Posterior cingulate gyrus (tissue), 11 donors: ENCODE measurements at regions not wholly inside any gene's neighbourhood (a gene's known extent, or its start where the extent isn't known, plus 50 kb on each side); places are given as distances from the start of the nearest gene placed in this dataset.

Experiments used
- DNase-seq, 10 donors: peaks; one replicate each; pipeline versions ENCODE4 v3.0.0 to v3.0.0-alpha.2; 2020 to 2021; ENCODE audit warnings: mixed read lengths in 3 of 10
- intact Hi-C: fragments of 100-400 bp; cut with DNase I; formaldehyde crosslinking; loops from one replicate; pipeline ENCODE4 v1.15.1; 2023

DNA sequence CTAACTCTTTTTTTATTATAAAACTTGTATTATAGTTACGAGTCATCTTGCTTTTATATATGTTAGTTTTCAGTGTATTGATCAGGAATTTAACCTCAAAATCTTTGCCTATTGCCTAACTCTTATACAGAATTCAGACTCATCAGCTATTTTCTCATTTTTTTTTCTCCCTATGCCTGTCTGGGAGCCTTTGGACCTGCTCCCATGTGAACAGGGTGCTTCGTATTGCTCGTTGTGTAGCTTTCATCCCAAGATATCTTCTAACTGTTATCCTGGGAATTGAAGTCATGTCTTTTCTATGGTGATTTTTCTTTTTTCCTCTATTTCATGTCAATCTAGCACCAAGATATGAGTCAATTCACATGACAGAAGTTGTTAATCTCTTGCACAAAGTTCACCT lies 814.0 kb downstream of the SLC4A3 start:
- DNase-seq = no peak
- intact Hi-C loops = no loop called here

DNA sequence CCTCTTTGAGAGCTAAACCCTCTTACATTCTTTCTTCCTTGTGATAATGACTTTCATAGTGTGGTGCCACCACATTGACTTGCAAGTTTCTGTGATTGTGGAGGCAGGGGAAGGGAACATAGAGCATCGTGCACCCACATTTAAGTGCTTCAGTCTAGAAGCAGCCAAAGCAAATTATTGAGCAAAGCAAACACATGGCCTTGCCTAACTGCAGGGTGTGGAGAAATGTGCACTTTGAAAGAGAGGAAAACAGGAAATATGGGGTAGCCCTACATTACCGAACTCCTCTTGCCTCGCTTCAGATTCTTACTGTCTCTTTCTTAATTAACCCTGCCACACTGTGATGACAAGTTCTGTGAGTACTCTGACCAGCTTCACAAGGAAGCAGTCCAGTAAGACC lies 814.6 kb downstream of the SLC4A3 start:
- intact Hi-C loops = no loop called here
- DNase-seq = no peak

DNA sequence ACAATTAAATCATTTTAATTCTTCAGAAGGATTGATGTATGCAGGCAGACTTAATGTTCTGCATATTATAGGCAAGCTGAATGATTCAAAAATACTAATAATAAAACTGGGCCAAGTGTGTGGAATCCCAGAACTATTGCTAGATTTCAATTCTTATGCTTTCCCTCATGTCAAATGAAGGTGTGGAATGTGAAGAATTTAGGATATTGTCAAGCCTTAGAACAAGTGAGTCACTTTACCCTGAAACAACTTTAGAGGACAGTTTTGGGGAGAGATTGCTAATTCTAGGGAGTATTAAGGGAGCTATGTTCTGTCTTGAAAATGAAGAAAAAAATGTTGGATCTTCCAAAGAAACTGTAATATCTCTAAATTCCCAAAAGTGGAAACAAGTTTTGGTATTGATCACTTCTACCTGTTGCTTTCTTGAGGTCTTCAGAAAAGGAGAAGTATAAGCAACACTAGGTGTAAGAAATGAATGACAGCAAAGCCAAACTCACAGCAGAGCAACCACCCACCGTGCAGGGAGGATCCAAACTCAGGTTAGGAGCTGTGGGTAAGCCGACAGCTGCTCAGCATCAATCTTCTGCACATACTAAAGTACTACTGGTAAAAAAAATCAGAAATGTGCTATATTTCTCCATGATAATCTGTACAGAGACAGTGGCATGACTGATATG lies 818.1 kb downstream of the SLC4A3 start:
- intact Hi-C loops = no loop called here
- DNase-seq = no peak

DNA sequence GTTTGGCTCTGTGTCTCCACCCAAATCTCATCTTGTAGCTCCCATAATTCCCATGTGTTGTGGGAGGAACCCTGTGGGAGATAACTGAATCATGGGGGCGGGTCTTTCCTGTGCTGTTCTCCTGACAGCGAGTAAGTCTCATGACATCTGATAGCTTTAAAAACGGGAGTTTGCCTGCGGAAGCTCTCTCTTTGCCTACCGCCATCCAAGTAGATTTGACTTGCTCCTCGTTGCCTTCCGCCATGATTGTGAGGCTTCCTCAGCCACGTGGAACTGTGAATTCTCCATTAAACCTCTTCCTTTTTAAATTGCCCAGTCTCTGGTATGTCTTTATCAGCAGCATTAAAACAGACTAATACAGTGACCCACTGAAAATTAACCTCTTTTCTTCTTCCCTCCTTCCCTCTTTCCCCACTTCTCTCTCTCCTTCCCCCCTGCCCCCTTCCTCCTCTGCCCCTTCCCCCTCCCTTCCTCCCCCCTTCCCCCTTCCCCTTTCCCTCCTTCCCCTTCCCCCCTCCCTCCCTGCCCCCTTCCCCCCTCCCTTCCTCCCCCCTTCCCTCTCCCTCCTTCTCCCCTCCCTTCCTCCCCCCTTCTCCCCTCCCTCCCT lies 818.8 kb downstream of the SLC4A3 start:
- no peak for DNase-seq
- intact Hi-C loops = no loop called here

DNA sequence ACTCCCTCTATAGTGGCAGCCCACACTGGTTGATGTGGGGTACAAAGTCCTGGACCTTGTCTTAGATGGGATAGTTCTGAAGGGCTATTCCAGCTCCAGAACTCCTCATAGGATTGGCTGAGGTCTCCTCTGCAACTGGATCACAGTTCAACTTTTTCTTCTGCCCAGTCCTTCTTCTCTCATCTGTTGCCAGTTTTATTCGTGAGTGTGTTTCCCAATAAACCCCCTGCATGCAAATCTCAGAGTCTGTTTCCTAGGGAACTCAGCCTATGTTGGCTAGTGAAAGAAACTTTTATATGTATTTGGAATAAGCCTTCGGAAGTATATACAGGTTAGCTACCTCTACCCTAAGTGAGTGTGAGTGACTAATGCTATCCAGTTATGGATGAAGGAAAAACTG lies 823.4 kb downstream of the SLC4A3 start:
- intact Hi-C loops = no loop called here
- DNase-seq = no peak

DNA sequence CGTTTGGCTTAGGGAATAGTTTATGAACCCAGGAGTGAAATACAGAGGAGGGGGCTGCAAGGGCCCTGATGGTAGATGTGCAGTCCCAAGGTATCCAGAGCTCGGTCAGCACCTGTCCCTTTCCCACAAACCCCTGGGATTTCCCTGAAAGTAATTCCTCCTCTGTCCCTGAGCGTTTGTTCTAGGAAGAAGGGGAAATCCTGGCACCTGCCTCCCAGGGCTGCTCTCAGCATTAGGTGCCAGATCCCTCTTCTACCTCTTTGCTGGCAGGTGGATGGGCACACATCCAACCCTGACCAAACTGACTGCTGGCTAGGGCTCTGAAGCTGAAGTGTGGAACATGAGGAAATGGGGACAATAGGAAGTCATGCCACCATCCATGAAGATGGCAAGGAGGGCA lies 824.0 kb downstream of the SLC4A3 start:
- intact Hi-C loops = no loop called here

DNA sequence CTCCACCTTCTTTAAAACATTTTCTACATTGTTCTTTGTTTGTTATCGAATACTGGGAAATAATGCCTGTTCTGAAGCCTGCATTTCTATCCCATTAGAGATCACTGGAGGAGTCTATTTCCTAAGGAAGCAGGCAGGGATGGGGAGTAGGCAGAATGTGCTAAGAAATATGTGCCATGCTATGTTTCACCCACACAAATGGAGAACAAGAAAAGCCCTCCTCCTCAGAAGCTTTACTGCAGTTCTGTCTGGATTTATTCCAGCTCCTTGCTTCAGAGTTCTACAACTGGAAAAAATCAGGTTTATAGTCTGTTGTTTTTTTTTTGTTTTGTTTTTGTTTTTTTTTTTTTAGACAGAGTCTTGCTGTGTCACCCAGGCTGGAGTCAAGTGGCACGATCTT lies 825.1 kb downstream of the SLC4A3 start:
- no peak for DNase-seq
- intact Hi-C loops = no loop called here

More for the DNA sequence above, 824.0 kb downstream of the SLC4A3 start:
- DNase-seq = no peak

DNA sequence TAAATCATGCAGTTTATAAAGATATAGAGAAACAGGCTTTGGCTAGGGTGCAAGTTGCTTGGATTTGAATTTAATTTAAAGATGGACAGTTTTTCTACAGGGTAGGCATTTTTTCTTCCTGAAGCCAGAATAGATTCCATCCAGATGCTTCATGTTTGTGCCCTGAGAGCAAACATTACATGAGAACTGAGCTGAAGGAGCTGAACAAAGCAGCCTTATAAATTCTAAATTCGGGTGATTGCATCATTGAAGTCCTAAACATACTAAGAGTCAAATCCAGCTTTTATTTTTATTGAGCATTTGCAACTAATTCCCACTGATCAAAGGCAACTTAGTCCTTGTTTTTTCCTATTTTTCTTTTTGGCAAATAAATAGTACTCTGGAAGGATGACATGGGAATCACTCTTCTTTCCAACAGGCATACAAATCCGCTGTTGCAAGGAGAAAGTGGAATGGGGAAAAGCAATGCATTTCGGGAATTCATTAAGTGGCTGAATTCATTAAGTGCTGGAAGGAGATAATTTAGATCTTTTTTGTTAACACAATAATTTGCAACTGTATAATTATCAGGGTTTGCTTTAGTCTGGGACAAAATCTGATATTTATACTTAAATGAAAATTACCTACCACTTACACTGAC lies 828.0 kb downstream of the SLC4A3 start:
- DNase-seq = no peak
- intact Hi-C loops = no loop called here

DNA sequence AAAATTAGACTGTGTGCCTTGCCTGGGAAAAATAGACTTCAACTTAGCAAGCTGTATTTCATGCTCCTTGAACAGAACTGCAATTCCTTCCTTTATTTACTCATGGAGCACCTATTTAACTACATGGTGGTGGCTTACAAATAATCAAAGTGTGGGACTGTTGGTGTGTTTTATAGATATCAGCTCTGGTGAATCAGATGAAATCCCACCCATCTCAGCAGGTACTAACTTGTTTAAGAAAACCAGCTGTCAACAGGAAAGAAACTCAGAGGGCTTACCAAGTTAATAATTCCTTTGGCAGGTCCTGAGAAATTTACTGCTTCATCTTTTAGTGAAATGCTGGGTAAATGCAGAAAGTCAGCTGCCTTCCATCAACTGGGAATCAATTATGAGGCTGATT lies 830.6 kb downstream of the SLC4A3 start:
- no peak for DNase-seq
- intact Hi-C loops = no loop called here

DNA sequence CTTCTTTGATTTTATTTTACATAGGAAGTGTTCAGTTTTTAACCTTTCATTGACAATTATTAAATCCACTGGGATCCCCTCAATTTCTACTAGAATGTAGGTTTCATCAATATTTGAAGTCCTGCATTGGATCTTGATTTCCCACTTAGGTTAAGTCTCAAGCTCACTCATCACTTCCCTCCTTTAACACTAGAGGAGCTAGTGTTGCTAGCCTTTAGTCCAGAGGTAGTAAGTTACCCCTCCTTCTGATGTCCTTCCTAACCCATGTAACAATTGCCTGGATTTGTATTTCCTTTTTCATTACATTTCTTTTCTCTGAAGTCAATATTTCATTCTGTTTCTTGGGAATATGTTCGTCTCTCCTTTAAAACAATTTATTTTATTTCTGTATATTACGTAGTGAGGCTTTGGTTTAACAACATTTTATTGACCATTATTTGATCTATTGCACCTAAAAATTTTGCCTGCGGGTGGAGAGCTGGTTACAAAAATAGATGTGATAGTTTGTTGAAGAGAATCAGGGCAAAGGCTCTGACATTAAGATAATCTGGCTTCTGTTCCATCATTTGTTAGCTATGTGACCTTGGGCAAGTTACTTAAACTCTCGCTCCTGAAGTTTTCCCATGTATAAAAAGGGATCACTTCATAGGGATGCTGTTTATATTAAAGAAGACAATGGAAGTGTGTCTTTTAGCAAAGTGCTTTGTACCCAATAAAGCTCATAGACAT lies 833.0 kb downstream of the SLC4A3 start:
- intact Hi-C loops = no loop called here

DNA sequence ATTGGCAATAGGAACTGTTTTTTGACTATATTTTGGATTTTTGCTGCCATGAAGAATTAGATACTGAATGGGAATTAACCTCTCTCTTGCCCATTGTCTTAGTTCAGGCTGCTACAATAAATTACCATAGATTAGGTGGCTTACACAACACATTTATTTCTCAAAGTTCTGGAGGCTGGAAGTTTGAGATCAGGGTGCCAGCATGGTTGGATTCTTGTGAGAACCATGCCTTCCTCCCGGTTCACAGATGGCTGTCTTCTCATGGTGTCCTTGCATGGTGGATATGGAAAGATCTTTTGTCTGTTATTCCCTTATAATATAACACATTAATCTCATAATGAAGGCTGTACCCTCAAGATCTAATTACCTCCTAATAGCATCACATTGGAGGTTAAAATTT lies 836.4 kb downstream of the SLC4A3 start:
- no peak for DNase-seq
- intact Hi-C loops = no loop called here

More for the DNA sequence above, 833.0 kb downstream of the SLC4A3 start:
- no peak for DNase-seq

DNA sequence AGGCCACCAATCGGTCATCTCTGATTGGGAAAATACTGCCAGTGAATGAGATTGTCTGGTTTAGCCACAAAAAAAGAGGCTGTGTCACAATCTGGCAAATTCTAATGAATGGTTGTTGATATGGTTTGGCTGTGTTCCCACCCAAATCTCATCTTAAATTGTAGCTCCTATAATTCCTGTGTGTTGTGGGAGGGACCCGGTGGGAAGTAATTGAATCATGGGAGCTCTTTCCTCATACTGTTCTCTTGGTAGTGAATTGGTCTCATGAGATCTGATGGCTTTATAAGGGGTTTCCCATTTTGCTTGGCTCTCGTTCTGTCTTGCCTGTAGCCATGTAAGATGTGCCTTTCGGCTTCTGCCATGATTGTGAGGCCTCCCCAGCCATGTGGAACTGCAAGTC lies 838.3 kb downstream of the SLC4A3 start:
- DNase-seq = no peak
- intact Hi-C loops = no loop called here

DNA sequence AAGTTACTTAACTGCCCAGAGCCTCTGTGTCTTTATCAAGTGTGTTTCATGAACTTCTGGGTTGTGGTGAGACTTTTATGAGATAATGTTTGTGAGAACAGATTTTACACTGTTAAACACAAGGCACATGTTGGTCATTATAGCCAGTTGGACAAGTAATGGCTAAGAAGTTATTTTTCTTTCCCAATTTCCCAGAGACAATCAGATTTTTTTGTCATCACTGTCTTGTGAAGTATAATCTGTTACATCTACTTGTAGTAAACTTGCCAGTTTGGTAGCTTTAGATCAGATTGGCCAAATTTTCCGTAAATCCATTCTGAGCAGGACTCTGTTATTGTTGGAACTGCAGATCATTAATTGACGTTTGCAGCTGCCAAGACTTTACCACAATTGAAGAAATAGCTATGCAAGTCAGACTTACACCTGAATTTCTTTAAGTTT lies 838.8 kb downstream of the SLC4A3 start:
- no peak for DNase-seq
- intact Hi-C loops = no loop called here

DNA sequence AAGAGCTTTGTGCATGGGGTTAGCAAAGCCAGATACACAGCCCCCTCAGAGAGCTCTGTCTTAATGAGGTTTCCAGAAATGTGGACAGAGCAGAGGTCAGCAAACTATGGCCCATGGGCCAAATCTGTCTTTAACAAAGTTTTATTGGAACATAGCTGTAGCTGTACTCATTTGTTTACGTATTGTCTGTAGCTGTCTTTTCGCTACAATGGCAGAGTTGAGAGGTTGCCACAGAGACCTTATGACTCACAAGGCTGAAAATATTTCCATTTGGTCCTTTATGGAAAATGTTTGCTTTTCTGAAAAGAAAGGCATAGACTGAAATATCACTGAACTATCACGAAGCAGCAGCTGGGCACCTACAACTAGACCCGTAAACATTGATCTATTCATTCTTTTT lies 841.8 kb downstream of the SLC4A3 start:
- intact Hi-C loops = no loop called here
- DNase-seq = no peak

DNA sequence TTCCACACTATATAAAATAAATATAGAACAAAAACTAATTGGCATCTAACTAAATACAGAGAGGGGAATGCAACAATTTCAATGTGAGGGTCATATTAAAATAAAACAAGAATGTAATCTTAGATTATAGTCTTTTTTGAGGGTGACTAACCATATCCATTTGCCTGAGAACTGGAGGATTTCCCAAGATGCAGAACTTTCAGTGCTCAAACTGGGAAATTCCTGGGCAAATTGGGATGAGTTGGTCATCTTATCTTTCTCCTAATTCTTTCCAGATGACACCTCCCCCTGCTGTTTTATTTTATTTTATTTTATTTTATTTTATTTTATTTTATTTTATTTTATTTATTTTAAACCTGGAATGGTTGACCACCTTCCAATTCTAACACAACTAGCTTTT lies 846.2 kb downstream of the SLC4A3 start:
- intact Hi-C loops = no loop called here
- DNase-seq = no peak

DNA sequence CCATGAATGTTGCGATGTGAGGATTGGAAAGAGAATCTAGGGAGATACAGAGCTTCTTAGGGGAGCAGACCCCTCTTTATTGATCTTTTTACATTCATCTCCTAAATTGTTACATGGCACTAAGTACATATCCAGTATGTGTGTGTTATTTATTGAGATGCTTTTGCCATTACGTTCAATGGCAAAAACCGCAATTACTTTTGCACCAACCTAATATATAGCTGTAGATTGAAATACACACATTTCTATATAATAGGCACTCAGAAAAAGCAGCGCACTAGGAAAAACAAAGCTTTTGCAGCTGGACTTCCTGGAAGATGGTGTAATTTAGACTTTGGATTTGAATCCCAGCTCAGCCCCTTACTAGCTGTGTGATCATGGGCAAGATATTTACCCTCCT lies 849.4 kb downstream of the SLC4A3 start:
- no peak for DNase-seq
- intact Hi-C loops = no loop called here

DNA sequence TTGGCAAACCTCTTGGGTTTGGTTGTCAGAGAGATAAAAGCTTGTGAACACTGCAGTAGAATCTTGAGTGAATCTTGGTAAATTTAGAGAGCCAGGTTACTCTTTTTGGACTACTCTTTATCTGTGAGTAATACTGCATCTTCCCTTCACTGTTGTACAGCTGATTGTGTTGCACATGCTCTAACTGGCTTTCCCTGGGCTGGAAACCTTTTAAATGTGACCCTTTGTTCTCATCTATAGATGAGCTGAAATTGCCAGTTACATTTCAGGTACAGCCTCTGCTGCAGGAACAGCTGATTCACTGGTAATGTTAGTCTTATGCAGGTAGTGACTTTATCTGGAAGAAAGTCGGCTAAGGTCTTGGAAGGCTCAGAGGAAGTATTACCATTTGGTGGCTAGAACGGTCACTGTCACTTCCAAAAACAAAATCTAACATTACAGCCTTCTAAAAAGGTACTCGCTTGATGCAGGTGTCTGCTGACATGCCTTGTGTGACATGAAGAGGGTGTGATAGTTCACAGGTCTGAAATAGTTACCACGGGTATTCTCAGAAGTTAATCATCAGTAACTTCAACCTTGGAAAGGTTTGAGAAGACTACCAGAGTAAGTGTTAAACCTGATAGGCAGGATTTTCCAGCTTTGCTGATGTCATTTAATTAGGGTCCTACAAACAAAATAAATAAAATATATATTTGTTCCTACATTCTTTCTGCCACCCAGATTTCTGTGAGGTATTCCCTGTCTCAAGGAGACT lies 851.1 kb downstream of the SLC4A3 start:
- intact Hi-C loops = no loop called here
- no peak for DNase-seq

DNA sequence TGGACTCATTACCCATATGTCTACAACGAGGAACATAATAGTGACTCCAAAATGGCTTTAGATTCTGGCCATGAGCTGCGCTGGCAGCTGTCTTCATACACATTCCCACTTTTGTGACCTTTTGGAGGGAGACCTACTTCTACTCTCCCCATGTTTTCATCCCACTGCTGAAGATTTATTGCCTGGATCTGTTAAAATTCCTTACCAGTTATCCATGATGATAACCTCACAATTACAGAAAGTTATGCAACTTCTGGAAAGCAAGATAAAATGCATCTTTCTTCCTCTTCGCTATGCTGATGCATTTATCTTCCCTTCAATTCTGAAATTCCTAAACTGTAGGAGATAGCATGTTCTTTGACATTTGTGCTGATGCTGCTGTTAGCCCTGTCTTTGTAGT lies 855.3 kb downstream of the SLC4A3 start:
- intact Hi-C loops = no loop called here
- DNase-seq = no peak

DNA sequence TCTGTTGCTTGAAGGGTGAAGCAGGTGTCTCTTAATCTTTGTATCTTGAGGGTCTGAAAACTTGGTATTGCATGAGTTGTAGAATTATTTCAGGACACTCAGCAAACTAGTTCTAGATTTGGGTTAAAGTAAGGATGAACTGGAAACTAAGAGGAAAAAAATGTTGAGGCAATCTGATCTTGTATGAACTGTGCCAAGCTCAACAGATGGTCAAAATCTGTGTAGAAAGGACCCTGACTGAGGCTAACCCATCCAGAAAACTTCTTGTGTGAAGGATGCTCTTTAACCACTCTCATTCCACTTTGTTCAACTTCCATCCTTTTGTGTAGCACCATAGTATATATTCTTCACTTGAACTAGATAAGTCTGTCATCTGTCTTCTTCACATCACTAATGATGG lies 861.7 kb downstream of the SLC4A3 start:
- intact Hi-C loops = no loop called here
- no peak for DNase-seq

DNA sequence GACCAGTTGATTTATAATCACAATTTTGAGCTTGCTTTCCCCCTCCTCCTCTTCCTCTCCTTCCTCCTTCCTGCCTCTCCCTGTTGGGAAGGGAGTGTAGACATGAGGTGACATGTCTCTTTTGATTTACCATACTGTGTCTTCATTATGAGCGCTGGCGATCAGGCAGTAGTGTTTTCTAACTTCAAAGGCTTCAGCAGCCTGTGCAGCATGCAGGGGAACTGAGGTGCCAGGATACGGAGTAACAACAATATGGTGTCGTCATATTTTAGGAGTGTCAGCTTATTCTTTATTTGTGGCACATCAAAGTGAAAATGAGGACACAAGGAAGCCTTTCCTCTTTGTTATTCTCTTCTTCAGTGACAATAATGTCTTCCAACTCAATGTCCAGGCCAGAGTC lies 864.2 kb downstream of the SLC4A3 start:
- DNase-seq = no peak

More for the DNA sequence above, 864.2 kb downstream of the SLC4A3 start:
- intact Hi-C loops = no loop called here
